SHP77 treated with DMSO at 0.1 percent for 48 hours (cell line): ENCODE measurements at regions not wholly inside any gene's neighbourhood (a gene's known extent, or its start where the extent isn't known, plus 50 kb on each side); places are given as distances from the start of the nearest gene placed in this dataset.

ENCODE experiments used
- DNase-seq: peaks from one replicate; lab custom pipeline; 2025; lab: John Stamatoyannopoulos, UW

- no peak for DNase-seq
Measured at GRCh38 chr7:131737746-131738465, 181.5 kb upstream of the PODXL start.

GRCh38 chr7:131735101-131735500, 178.7 kb upstream of the PODXL start:
- no peak for DNase-seq

GRCh38 chr7:131733604-131734003, 177.2 kb upstream of the PODXL start:
- DNase-seq: no peak

DNA sequence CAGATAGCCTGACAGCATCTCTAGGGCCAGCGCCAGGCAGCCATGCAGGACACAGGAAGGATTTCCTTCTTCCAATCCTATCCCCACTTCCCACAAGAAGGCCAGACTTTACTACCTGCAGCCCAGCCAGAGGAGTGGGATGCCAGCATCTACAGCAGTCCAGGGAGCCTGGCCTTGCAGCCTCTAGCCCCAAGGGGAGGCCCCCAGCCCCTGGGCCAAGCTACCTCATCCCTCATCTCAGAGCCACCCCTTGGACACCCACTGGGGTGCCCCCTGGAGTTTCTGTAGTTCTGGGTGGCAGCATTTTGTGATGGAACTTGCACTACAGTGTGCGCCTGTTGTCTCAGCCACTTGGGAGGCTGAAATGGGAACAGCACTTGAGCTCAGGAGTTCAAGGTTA, 170.8 kb upstream of the PODXL start:
- no peak for DNase-seq

DNA sequence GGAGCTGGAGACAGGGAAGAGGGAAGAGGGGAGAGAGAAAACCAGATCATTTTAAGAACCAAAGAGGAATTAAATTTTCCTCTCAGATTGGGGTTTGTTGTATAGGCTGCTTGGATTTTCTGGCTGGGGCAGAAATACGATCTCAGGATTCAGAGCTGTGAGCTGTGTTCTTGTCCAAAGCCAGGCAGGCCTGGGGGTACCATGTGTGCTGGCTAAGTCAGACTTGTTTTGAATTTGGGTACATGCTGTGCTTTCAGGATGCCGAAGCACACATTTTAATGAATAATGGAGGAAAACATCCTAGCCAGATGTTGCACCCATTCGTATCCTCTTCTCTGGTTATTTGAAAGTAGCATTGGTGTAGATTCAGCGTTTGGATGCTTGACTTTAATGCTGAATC, 170.3 kb upstream of the PODXL start:
- no peak for DNase-seq

GRCh38 chr7:131726031-131726430, 169.6 kb upstream of the PODXL start:
- DNase-seq: no peak

DNA sequence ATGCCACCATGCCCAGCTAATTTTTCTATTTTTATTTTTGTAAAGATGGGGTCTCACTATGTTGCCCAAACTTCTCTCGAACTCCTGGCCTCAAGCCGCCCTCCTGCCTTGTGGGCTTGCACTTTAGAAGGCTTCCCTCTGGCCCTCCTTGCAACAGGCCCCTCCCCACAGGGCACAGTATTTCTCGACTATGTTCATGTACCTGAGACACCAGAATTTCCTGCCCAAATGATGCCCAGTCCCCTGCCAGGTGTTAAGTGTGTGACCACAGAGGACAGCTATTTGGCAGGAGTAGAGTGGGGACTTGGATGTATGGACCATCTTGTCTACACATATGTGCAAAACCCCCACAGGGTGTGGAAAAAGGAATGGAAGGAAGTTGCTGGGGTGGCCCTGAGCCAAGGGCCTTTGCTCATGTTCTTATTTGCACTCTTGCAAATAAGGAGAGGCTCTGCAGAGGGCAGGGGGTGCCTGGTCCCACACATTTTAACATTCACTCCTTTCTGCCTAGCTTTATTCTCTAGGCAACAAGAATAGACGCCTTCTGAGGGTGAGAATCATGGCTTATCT, 168.4 kb upstream of the PODXL start:
- DNase-seq: no peak

DNA sequence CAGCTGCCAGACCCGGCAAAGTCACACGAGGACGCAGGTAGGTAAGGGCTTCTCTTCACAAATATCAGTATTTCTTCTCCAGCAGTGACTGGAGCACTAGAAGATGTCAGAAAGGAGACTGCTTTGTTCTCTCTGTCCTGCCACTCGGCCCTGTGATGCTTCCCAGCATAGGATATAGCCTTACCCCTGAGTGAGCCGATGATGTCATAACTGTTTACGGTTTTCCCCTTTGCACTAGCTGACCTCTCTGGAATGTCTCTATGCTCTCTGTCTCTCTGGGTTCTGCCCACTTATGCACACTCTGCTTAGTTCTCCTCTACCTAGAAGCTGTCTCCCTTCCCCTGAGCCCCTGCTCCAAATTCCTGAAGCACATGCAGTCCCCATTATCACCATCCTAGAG, 167.5 kb upstream of the PODXL start:
- DNase-seq: no peak

- no peak for DNase-seq
Measured at GRCh38 chr7:131722371-131722770, 165.9 kb upstream of the PODXL start.

DNA sequence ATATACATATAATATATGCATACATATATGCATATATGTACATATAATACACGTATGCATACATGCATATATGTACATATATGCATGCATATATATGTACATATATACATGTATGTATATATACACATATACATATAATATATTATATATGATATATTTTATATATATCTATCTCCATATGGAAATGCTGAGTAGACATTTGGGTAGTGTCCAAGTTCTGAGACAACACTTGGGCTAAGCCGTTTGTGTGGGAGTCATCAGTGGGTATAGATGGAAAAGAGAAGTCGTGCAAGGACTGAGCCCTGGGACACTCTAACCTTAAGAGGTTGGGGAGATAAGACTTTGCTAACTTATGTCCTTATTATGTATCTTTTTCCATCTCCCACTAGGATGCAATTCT, 165.2 kb upstream of the PODXL start:
- DNase-seq: no peak

GRCh38 chr7:131720703-131721102, 164.3 kb upstream of the PODXL start:
- no peak for DNase-seq

GRCh38 chr7:131717181-131717580, 160.8 kb upstream of the PODXL start:
- DNase-seq: no peak

DNA sequence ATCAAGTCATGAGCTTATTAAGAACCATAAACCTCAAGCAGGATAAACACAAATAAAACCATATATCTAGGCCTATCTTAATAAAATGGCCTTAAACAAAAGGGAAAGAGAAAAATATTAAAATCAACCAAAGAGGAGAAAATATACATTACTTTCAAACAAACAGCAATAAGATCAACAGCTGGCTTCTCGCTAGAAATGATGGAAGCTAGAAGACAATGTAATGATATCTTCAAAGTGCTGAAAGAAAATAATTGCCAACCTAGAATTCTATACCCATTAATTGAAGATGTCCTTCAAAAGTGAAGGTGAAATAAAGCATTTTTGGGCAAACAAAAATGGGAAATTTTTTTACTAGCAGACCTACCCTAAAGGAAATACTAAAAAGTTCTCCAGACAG, 142.9 kb upstream of the PODXL start:
- no peak for DNase-seq

GRCh38 chr7:131692131-131692960, 135.9 kb upstream of the PODXL start:
- peak; percentile 1 for DNase-seq

GRCh38 chr7:131691454-131692130, 135.2 kb upstream of the PODXL start:
- DNase-seq: no peak

DNA sequence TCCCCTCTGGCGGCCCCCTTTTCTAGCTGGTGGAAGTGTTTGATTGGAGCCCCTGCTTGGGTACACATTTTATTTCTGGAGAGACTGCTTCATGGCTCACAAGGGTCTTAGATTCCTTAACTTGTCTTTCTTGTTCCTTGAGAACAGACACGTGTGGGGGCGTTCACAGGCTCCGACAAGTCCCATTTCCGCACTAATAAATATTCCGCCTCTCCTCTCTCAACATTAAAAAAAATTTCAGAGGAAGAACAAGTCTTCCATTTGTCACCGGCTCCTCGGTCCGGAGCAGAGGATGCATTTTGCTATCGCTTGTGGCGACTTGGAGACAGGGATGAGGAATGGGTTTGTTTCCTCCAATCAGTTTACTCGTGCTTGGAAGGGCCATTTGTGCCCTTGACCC, 134.0 kb upstream of the PODXL start:
- no peak for DNase-seq

DNA sequence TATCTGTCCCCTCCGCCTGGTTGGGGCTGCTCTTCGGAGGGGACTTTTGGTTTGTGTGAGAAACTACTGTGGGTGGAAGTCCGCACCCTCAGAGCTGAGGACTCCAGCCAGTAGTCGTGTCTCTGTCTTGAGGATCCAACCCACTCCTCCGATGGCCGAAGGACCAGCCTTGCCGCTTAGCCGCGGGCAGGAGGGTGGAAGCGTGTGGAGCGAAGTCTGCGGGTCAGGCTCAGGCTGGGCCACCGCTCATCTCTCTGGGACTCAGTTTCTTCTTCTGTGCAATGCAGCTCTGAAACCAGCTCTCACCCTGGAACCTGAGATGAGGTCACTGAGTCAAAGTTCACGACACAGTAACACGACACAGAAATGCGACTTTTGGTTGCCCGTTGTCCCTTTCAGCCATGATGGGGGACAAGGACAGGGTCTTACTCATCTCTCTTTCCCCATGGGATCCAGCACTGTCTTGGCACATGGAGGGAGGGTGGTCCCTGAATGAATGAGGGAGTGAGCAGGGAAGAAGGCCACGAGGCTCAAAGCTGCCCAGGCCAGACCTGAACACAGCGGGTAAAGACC, 133.3 kb upstream of the PODXL start:
- DNase-seq: no peak

DNA sequence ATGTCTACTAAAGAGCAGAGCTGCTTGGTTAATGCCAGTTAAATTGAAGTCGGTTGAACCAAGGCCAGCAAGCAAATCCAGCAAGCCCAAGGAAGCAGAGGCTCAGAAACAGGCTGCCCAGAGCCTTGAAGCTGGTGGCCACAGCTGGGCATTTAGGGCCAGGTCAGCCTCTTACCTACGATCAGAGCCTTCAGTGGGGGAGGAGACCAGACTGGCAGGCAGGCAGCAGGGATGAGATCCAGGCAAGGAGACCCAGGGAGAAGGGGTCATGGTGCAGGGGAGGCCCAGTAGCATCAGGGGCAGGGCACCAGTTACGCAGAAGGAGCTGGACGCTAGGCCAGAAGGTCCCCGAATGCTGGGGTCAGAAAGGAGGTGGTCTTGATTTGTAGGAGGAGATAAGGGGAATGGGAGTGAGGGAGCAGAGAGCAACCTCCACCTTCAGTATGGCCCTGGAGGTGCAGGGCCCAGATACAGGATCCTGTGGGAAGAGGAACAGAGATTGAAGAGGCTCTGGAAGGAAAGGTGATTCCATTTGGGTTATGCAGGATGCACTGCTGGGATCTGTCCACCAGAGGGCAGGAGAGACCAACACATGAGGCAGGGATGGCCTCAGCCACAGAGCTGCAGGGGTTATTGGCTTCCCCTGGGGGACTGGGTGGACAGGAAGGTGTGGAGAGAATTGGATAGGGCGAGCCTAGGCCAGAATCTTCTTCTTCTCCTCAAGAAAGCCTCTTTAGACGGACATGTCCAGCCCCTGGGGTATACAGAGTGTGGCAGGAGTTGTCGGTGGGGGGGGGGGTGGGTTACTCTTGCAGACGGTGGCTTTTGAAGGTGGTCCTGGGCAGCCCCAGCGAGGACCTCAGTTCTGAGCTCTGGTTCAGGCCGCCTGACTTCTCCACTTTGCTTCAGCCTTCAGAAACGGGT, 132.6 kb upstream of the PODXL start:
- peak; percentile 5 for DNase-seq

GRCh38 chr7:131687296-131687695, 130.9 kb upstream of the PODXL start:
- DNase-seq: no peak

GRCh38 chr7:131686833-131687232, 130.4 kb upstream of the PODXL start:
- no peak for DNase-seq

- no peak for DNase-seq
Measured at GRCh38 chr7:131683536-131684125, 127.2 kb upstream of the PODXL start.
